ENCODE measurements at regions not wholly inside any gene's neighbourhood (a gene's known extent, or its start where the extent isn't known, plus 50 kb on each side); places are given as distances from the start of the nearest gene placed in this dataset.
A peak's percentile ranks its signal among the peaks of the same experiment; 100 is the strongest.
"Not testable (repeated sequence)": the region's sequence is repeated elsewhere in the genome, so short reads cannot be mapped to it uniquely, and the experiment has no call there.

DNA sequence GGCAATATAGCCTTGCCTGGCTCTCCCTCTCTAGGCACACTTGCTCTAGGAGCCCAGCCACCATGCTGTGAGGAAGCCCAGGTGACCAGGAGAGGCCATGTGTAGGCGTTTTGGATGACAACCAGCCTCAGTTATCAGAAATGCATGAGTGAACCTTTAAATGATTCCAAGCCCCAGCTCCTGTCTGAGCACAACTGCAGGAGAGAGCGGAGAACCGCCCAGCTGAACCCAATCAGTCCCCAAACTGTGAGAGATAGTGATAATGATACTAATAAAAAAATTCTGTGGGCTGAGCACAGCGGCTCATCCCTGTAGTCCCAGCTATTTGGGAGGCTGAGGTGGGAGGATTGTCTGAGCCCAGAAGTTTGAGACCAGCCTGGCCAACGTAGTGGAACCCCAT is 83.8 kb upstream of the TOX2 start:
- Mint-ChIP-seq H3K4me1 (peaks cover 0 to 3% (median 0%) of the 10 kb centered on the region in 3 donors), H3K27me3 (peaks cover 4% of the 10 kb centered on the region), H3K4me3 (no peak overlapping the region), H3K27ac (no peak overlapping the region), H3K9me3 (peaks cover 0 to 5% (median 3%) of the 10 kb centered on the region in 3 donors), H3K36me3 (peaks cover 2% of the 10 kb centered on the region)

DNA sequence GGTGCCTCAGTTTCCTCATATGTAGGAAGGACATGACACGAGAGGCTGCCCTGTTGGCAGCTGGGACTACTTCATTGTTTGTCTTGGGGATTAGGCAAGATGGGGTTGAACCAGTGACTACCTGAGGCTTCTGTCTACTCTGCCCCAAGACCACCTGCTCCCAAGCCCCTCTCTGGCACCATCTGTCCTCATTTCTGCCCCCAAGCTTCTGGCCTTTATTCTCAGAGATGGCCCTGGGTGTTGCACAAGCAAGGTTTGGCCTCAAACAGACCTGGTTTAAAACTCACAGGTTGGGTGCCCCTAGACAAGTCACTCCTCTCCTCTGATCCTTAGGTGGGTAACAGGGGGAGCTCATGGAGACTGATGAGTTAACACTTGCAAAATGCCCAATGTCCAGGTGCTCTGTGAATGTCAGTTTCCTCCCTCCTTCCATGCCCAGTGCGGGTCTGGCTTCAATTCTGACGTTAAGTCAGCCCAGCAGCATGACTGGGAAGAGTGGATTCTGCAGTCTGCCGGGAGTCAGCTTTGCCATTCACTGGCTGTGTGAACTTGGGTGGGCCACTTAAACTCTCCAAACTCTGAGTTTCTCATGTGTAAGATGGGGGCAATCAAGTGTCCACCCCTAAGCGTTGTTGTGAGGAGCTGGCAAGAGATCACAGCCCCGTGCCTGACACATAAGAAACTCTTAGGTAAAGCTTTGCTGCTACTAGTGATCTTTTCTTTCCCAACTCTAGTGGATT is 84.5 kb upstream of the TOX2 start:
- H3K27ac Mint-ChIP-seq = no peak overlapping the region
- H3K4me1 Mint-ChIP-seq = peaks cover 0 to 10% (median 4%) of the 10 kb centered on the region in 3 donors
- peaks cover 0 to 5% (median 3%) of the 10 kb centered on the region in 3 donors for H3K9me3 Mint-ChIP-seq
- peaks cover 7% of the 10 kb centered on the region for H3K27me3 Mint-ChIP-seq
- peaks cover 2% of the 10 kb centered on the region for H3K36me3 Mint-ChIP-seq
- no peak overlapping the region for H3K4me3 Mint-ChIP-seq

DNA sequence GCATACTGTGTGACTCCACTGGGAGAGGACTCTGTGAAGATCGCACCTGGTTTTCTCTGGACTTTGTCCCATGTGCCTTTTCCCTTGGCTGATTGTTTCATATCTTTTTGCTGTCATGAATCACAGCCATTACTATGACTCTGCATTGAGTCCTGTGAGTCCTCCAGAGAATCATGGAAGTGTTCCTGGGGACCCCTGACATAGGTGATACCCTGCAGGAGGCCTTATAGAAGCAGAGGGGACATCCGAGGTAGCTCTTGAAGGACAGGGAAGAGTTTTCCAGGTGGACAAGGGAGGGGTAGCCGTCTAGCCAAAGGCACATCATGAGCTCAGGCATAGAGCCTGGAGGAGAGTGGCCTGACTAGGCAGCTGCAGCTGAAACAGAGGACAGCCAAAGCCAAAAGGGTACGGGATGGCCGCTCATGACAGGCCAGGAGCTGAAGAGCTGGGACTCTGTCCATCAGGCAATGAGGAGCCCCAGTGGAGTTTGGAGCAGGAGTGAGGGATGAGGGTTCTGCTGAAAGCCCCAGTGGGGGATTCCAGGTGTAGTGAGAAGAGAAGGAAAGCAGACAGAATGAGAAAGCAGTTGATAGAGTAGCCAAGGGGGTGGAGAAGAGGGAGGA is 86.6 kb upstream of the TOX2 start:
- Mint-ChIP-seq H3K36me3 (peaks cover under 1% of the 10 kb centered on the region), H3K4me3 (no peak overlapping the region), H3K27ac (no peak overlapping the region), H3K27me3 (peaks cover 12% of the 10 kb centered on the region), H3K9me3 (peaks cover 0 to 5% (median 3%) of the 10 kb centered on the region in 3 donors), H3K4me1 (peaks cover 0 to 10% (median 4%) of the 10 kb centered on the region in 3 donors)

DNA sequence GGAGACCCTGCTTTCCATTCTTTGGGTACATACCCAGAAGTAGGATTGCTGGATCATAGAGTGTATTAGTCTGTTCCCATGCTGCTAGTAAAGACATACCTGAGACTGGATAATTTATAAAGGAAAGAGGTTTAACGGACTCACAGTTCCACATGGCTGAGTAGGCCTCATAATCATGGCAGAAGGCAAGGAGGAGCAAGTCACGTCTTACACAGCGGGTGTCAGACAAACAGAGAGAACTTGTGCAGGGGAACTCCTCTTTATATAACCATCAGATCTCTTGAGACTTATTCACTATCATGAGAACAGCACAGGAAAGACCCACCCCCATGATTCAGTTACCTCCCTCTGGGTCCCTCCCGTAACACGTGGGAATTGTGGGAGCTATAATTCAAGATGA is 87.7 kb upstream of the TOX2 start:
- not testable (repeated sequence) for H3K4me3 Mint-ChIP-seq, H3K9me3 Mint-ChIP-seq, H3K27ac Mint-ChIP-seq, H3K36me3 Mint-ChIP-seq
- H3K27me3 Mint-ChIP-seq = peaks cover 14% of the 10 kb centered on the region
- peaks cover 0 to 10% (median 4%) of the 10 kb centered on the region in 3 donors for H3K4me1 Mint-ChIP-seq

DNA sequence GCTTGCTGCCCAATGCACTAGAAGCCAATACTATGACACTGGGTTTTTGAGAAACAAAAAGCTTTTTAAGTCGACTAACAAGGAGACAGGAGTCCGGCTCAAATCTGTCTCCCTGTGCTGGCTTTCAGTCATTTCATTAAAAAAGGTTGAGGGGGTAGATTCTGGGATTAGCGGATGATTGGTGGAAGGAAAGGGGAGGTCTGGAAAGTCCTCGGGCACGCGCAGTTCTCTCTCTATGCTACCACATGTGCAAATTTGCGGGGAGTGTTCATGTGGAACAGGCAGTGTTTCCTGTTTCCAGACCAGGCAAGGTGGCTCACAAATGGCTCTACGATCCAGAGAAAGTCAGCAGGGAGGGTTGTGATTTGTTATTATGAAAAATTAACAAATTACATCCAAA is 89.1 kb upstream of the TOX2 start:
- Mint-ChIP-seq H3K27me3 (peaks cover 16% of the 10 kb centered on the region), H3K36me3 (peaks cover 3% of the 10 kb centered on the region), H3K9me3 (peaks cover 0 to 1% (median 0%) of the 10 kb centered on the region in 3 donors), H3K4me1 (peaks cover 0 to 12% (median 4%) of the 10 kb centered on the region in 3 donors), H3K27ac (no peak overlapping the region), H3K4me3 (peak overlapping the region in 1 of 4 donors; percentile 4)

- H3K27me3 Mint-ChIP-seq = peaks cover 16% of the 10 kb centered on the region
- peaks cover 3% of the 10 kb centered on the region for H3K36me3 Mint-ChIP-seq
These were observed 89.6 kb upstream of the TOX2 start for GRCh38 chr20:43825051-43825402.

DNA sequence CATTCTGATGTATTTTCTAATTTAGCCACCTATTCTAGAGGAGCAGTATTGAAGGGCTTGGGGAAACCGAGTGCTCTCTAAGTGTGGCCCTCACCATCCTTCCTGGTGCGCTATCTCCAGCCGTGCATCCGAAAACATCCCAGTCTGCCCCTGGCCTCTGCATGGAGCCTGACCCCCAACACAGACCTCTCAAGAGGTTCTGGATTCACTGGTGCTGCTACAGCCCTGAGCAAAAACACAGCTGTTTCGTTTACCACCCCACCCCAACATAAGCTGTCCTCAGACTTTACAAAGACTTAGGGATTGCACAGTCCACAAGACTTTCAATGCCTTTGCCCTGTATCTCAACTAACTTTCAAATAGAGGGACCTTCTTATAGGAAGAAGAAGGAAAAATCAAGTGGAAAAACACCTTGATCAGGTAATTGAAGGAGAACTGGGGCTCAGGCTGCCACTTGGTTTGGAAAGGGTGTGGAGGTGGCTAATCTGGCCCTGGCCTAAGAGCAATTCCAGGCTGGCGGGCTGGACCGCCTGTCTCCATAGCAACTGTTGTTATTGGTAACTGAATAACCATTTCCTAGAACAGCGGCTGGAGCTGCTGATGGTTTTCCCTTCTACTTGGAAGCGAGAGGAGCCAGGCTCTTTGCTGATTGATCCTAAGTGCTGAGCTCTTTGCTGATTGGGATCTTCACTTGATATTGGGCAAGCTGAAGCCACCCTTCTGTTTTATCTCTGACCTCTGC is 90.2 kb upstream of the TOX2 start:
- no peaks in the 10 kb centered on the region for H3K9me3 Mint-ChIP-seq
- H3K27me3 Mint-ChIP-seq = peaks cover 16% of the 10 kb centered on the region
- peaks cover 0 to 12% (median 4%) of the 10 kb centered on the region in 3 donors for H3K4me1 Mint-ChIP-seq
- no peak overlapping the region for H3K4me3 Mint-ChIP-seq
- H3K27ac Mint-ChIP-seq = no peak overlapping the region
- peaks cover 3% of the 10 kb centered on the region for H3K36me3 Mint-ChIP-seq

More at GRCh38 chr20:43825051-43825402, 89.6 kb upstream of the TOX2 start:
- Mint-ChIP-seq H3K9me3 (no peaks in the 10 kb centered on the region), H3K4me1 (peaks cover 0 to 12% (median 4%) of the 10 kb centered on the region in 3 donors), H3K4me3 (peak overlapping the region in 1 of 4 donors; percentile 21), H3K27ac (no peak overlapping the region)

- H3K4me1 Mint-ChIP-seq = peaks cover 0 to 12% (median 4%) of the 10 kb centered on the region in 3 donors
- H3K4me3 Mint-ChIP-seq = no peak overlapping the region
- H3K9me3 Mint-ChIP-seq = no peaks in the 10 kb centered on the region
- no peak overlapping the region for H3K27ac Mint-ChIP-seq
- H3K36me3 Mint-ChIP-seq = peaks cover 3% of the 10 kb centered on the region
- peaks cover 12% of the 10 kb centered on the region for H3K27me3 Mint-ChIP-seq
These were observed 92.9 kb upstream of the TOX2 start for GRCh38 chr20:43821795-43822194.

DNA sequence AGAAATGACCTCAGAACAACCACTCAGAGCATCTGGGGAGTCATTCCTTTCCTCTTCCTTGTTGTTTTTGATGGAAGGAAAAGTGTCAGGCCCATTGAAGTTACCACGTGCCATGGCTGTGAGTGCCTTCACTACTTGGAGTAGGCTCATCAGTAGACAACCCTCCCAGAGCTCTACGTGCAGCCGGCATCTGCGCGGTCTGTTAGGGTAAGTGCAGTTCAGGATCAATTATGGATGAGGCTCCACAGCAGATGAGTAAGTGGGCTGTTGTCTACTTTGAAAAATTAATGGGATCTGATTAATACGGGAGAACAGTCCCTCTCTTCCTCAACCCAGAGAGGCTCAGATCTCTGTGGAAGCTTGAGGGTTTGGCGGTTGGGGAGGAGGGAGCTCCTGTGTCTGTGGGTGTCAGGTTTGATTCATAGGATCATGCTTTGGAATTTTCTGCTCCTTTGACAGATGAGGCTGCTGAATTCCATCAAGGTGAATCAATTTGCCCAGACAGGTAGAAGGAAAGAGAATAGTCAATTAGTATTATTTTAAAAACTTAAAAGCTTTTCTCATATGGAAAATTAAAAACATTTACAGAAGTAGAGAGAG is 93.8 kb upstream of the TOX2 start:
- Mint-ChIP-seq H3K27ac (no peak overlapping the region), H3K27me3 (peaks cover 12% of the 10 kb centered on the region), H3K9me3 (no peaks in the 10 kb centered on the region), H3K36me3 (peaks cover 3% of the 10 kb centered on the region), H3K4me3 (no peak overlapping the region), H3K4me1 (peaks cover 0 to 8% (median 4%) of the 10 kb centered on the region in 3 donors)

DNA sequence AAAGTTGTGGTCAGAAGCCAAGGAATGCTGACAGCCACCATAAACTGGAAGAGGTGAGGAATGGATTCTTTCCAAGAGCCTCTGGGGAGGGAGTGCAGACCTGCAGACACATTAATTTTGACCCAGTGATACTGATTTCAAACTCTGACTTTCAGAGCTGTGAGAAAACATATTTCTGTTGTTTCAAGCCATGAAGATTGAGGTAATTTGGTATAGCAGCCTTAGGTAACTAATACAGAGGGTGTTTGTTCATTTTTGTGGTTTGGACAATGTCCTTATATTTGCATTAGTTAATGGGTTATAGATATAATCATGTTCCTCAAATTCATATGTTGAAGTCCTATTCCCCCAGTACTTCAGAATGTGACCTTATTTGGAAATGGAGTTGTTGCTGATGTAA is 85.4 kb upstream of the GTSF1L start:
- Mint-ChIP-seq H3K4me1 (no peaks in the 10 kb centered on the region), H3K27me3 (peaks cover 4% of the 10 kb centered on the region), H3K27ac (no peak overlapping the region)

GRCh38 chr20:43809206-43809819 is 82.5 kb upstream of the GTSF1L start:
- Mint-ChIP-seq H3K9me3 (peaks cover 12 to 37% (median 28%) of the 10 kb centered on the region in 3 donors), H3K4me3 (no peak overlapping the region), H3K27me3 (peaks cover 4% of the 10 kb centered on the region), H3K4me1 (no peaks in the 10 kb centered on the region), H3K36me3 (peaks cover 9% of the 10 kb centered on the region), H3K27ac (peak overlapping the region in 1 of 3 donors; percentile 46)

More for the DNA sequence above, 85.4 kb upstream of the GTSF1L start:
- H3K36me3 Mint-ChIP-seq = peaks cover 4% of the 10 kb centered on the region
- no peak overlapping the region for H3K4me3 Mint-ChIP-seq
- H3K9me3 Mint-ChIP-seq = peaks cover 7 to 24% (median 13%) of the 10 kb centered on the region in 3 donors

DNA sequence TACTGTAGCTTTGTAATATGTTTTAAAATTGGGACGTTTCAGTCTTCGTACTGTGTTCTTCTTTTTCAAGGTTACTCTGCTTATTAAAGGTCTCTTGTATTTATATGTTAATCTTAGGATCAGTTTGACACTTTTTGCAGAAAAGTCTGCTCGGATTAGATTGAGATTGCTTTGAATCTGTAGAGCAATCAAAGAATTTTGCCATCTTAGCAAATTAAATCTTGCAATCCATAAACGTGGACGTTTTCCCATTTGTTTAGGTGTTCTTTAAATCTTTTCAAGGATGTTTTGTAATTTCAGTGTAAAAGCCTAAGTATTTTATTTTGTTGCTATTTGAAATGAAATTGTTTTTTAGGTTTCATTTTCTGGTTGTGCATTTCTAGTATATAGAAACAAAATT is 78.0 kb upstream of the GTSF1L start:
- Mint-ChIP-seq H3K27me3 (peaks cover 2% of the 10 kb centered on the region), H3K4me3 (no peak overlapping the region), H3K27ac (no peak overlapping the region), H3K4me1 (peaks cover 0 to 2% (median 0%) of the 10 kb centered on the region in 3 donors), H3K9me3 (peaks cover 15 to 29% (median 19%) of the 10 kb centered on the region in 3 donors), H3K36me3 (peaks cover 7% of the 10 kb centered on the region)

GRCh38 chr20:43803276-43803675 is 76.5 kb upstream of the GTSF1L start:
- Mint-ChIP-seq H3K27me3 (peaks cover 2% of the 10 kb centered on the region), H3K36me3 (peaks cover 7% of the 10 kb centered on the region), H3K4me1 (peaks cover 0 to 2% (median 0%) of the 10 kb centered on the region in 3 donors), H3K4me3 (no peak overlapping the region), H3K27ac (no peak overlapping the region), H3K9me3 (peaks cover 15 to 28% (median 18%) of the 10 kb centered on the region in 3 donors)

GRCh38 chr20:43800186-43800585 is 73.4 kb upstream of the GTSF1L start:
- peaks cover 3% of the 10 kb centered on the region for H3K36me3 Mint-ChIP-seq
- H3K4me3 Mint-ChIP-seq = no peak overlapping the region
- peaks cover 2% of the 10 kb centered on the region for H3K27me3 Mint-ChIP-seq
- peaks cover 0 to 2% (median 0%) of the 10 kb centered on the region in 3 donors for H3K4me1 Mint-ChIP-seq
- no peak overlapping the region for H3K27ac Mint-ChIP-seq
- H3K9me3 Mint-ChIP-seq = peaks cover 10 to 16% (median 10%) of the 10 kb centered on the region in 3 donors

Data from IgD-negative memory B cell (primary cell).